ENCODE measurements at regions not wholly inside any gene's neighbourhood (a gene's known extent, or its start where the extent isn't known, plus 50 kb on each side); places are given as distances from the start of the nearest gene placed in this dataset.
"Not testable (repeated sequence)": the region's sequence is repeated elsewhere in the genome, so short reads cannot be mapped to it uniquely, and the experiment has no call there.

DNA sequence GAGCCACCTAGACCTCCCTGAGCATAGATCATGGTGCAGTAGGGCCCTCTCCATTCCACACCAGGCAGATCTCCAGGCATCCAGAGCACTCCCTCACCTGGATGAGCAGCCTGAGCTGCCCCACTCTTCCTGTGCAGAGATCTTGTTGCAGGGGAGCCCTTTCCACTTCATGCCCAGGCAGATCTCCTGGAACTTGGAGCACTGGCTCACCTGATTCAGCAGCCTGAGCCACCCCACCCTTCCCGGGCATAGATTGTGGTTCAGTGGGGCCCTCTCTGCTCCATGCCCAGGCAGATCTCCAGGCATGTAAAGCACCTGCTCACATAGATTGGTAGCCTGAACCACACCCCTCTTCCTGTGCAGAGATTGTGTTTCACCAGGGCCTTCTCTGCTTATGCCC, 78.0 kb downstream of the SEC16B start:
- no peak for DNase-seq (ENCODE audit: low read depth in 3 of 3, low spot score in 2 of 3)

- DNase-seq (ENCODE audit: low read depth in 3 of 3, low spot score in 2 of 3), result no peak
Observed at GRCh38 chr1:177890479-177890878, 79.4 kb downstream of the SEC16B start.

- DNase-seq (ENCODE audit: low read depth in 3 of 3, low spot score in 2 of 3), result no peak
Observed at GRCh38 chr1:177884479-177885021, 85.3 kb downstream of the SEC16B start.

- DNase-seq (ENCODE audit: low read depth in 3 of 3, low spot score in 2 of 3), result no peak
Observed at GRCh38 chr1:177883581-177883980, 86.3 kb downstream of the SEC16B start.

GRCh38 chr1:177880339-177880891, 89.4 kb downstream of the SEC16B start:
- no peak for DNase-seq (ENCODE audit: low read depth in 3 of 3, low spot score in 2 of 3)

GRCh38 chr1:177877086-177877485, 92.8 kb downstream of the SEC16B start:
- DNase-seq (ENCODE audit: low read depth in 3 of 3, low spot score in 2 of 3), result no peak

DNA sequence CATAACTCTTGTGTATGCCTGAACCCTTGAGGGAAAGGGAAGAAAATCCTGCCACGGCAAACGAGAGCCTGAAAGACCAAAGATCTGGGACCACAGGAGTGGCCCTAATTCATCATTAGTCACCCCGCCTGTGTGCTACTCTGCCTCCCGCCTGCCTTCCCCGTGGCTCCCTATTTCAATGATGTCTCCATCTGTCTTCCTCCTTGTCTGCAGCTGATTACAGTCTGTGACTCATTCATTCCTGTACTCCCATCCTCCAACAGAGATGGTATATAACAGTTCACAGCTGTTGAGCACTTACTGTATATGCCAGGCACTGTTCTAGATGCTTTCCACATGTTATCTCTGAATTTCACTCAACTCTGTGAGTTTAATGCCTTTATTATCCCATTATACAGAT, 96.6 kb downstream of the SEC16B start:
- DNase-seq (ENCODE audit: low read depth in 3 of 3, low spot score in 2 of 3), result no peak

- no peak for DNase-seq (ENCODE audit: low read depth in 3 of 3, low spot score in 2 of 3)
Observed at GRCh38 chr1:177872308-177872900, 97.5 kb downstream of the SEC16B start.

DNA sequence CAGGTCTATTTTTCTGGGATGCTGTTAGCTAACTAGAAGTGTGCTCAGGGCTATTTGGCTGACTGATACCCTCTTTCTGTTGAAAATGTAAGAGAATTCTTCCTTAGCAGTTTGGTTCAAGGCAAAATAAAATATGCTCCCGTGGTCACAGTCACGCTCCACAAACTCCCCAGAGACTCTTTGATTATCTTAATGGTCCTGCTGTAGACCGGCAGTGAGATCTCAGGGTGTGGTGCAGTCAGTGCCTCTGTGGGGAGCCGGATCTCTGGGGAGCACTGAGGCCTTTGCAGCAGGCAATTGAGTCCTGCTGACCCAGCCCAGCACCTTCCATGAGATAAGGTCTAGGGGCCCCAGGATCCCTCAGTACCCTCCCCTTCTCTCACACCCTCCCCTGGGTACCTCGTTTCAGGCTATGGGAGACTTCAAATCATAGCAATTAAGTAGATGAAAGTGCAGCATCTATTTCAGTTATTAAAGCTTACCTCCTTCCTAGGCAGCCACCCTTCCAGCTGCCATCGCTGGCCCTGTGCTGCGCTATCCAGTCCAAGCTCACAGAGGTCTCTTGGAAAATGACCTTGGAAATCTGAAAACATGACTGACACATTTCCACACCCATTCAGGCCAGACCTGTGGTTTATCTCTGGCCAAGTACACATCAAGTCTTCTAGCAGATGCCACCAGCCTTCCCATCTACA, 98.1 kb downstream of the SEC16B start:
- no peak for DNase-seq (ENCODE audit: low read depth in 3 of 3, low spot score in 2 of 3)

GRCh38 chr1:177869586-177869985, 100.3 kb downstream of the SEC16B start:
- DNase-seq (ENCODE audit: low read depth in 3 of 3, low spot score in 2 of 3), result no peak

DNA sequence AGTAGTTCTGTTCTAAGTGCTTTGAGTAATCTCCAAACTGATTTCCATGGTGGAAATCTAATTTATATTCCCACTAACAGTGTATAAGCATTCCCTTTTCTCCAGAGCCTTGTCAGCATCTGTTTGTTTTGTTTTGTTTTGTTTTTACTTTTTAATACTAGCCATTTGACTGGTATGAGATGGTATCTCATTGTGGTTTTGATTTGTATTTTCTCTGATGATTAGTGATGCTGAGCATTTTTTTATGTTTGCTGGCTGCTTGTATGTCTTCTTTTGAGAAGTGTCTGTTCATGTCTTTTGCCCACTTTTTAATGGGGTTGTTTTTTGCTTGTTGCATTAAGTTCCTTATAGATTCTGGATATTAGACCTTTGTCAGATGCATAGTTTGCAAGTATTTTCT, 100.8 kb downstream of the SEC16B start:
- DNase-seq (ENCODE audit: low read depth in 3 of 3, low spot score in 2 of 3), result not testable (repeated sequence)

DNA sequence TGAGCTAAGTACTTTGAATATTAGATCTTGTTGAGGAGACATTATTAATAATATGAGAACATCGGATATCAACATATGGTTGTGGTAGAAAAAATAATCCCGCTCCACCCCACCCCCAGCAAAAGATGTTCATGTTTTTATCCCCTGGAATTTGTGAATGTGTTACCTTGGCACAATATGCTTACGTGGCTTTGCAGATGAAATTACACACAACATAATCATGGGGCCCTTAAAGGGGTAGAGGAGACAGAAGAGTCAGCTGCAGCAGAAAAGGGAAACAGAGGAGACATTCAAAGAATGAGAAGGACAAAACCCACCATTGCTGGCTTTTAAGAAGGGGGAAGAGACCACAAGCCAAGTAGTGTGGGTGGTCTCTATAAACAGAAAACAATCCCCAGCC, 104.1 kb downstream of the SEC16B start:
- no peak for DNase-seq (ENCODE audit: low read depth in 3 of 3, low spot score in 2 of 3)

- no peak for DNase-seq (ENCODE audit: low read depth in 3 of 3, low spot score in 2 of 3)
Observed at GRCh38 chr1:177864538-177865305, 105.1 kb downstream of the SEC16B start.

GRCh38 chr1:177863796-177864195, 106.1 kb downstream of the SEC16B start:
- no peak for DNase-seq (ENCODE audit: low read depth in 3 of 3, low spot score in 2 of 3)

DNA sequence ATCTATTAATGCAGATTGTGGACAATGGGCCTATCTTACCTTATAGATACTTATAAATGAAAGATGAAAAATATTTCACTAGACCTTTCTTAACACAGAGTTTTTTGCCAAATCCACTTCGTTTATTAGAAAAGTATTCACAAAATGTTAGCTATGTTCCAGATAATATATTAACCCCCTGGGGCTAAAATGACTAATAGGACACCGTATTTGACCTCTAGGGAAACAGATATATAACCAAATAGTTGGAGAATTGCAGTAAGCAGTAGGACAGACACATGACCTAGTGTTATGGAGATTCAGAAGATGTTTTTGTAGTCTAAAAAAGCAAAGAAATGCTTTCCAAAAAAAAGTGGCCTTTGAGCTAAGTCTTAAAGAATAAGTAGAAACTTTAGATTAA, 106.9 kb downstream of the SEC16B start:
- DNase-seq (ENCODE audit: low read depth in 3 of 3, low spot score in 2 of 3), result no peak

- DNase-seq (ENCODE audit: low read depth in 3 of 3, low spot score in 2 of 3), result no peak
Observed at GRCh38 chr1:177859572-177859971, 110.3 kb downstream of the SEC16B start.

- peak; percentile 23 to 29 (median 26) for DNase-seq (ENCODE audit: low read depth in 3 of 3, low spot score in 2 of 3)
Observed at GRCh38 chr1:177858332-177858821, 111.5 kb downstream of the SEC16B start.

DNA sequence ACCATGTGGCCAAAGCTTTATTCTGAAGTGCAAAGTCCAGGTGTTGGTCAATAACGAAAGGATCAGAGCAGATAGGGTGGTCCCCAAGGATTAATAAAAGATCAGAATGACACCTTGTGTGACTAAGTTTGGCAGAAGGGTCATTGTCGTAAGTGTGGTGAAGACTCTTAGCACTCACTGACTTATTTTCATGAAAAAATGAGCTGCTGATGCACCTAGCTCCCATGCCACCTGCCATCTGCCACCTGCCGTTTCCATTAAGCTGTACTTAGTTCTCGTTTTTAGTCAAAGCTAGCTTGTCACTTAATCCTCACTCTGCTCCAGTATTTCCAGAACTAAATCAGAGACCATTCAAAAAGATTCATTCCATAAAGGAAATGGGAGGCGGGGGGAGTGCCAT, 112.6 kb downstream of the SEC16B start:
- no peak for DNase-seq (ENCODE audit: low read depth in 3 of 3, low spot score in 2 of 3)

- no peak for DNase-seq (ENCODE audit: low read depth in 3 of 3, low spot score in 2 of 3)
Observed at GRCh38 chr1:177854951-177855350, 114.9 kb downstream of the SEC16B start.

- DNase-seq (ENCODE audit: low read depth in 3 of 3, low spot score in 2 of 3), result no peak
Observed at GRCh38 chr1:177849579-177850290, 120.1 kb downstream of the SEC16B start.

DNA sequence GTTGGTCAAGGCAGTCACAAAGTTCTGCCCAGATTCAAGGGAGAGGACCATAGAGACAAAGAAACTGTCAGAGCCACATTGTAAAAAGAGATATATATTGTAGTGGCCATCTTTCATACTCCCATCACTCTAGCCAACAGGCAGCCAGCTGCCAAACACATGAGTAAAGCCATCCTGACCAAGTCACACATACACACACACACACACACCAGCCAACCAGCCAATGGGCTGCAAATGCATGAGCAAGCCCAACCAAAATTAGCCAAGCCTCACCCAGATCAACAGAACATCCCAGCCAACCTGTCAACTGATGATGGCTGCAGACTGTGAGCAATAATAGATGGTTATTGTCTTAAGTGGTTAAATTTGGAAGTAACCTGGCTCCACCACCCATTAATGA, 120.7 kb downstream of the SEC16B start:
- no peak for DNase-seq (ENCODE audit: low read depth in 3 of 3, low spot score in 2 of 3)
